Right kidney (tissue), 1 donor: ENCODE measurements at regions not wholly inside any gene's neighbourhood (a gene's known extent, or its start where the extent isn't known, plus 50 kb on each side); places are given as distances from the start of the nearest gene placed in this dataset.

ENCODE experiments used
- DNase-seq: peaks from one replicate; pipeline ENCODE4 v3.0.0-alpha.2; 2016

GRCh38 chr11:26042113-26042512 lies 289.8 kb upstream of the ANO3 start:
- no peak for DNase-seq

GRCh38 chr11:26043665-26044064 lies 288.3 kb upstream of the ANO3 start:
- DNase-seq = no peak

- DNase-seq = no peak
These were observed 287.5 kb upstream of the ANO3 start for GRCh38 chr11:26044389-26044788.

GRCh38 chr11:26045082-26045481 lies 286.8 kb upstream of the ANO3 start:
- DNase-seq = no peak

- DNase-seq = no peak
These were observed 283.7 kb upstream of the ANO3 start for GRCh38 chr11:26048271-26048670.

- no peak for DNase-seq
These were observed 278.0 kb upstream of the ANO3 start for GRCh38 chr11:26053966-26054365.

- no peak for DNase-seq
These were observed 269.3 kb upstream of the ANO3 start for GRCh38 chr11:26062660-26063059.

- DNase-seq = no peak
These were observed 268.0 kb upstream of the ANO3 start for GRCh38 chr11:26063915-26064314.

- no peak for DNase-seq
These were observed 266.0 kb upstream of the ANO3 start for GRCh38 chr11:26065944-26066343.

- peak; percentile 26 for DNase-seq
These were observed 261.1 kb upstream of the ANO3 start for GRCh38 chr11:26070714-26071380.

- no peak for DNase-seq
These were observed 259.2 kb upstream of the ANO3 start for GRCh38 chr11:26072614-26073153.

- no peak for DNase-seq
These were observed 258.3 kb upstream of the ANO3 start for GRCh38 chr11:26073646-26074045.

GRCh38 chr11:26076233-26076990 lies 255.5 kb upstream of the ANO3 start:
- DNase-seq = no peak

GRCh38 chr11:26078231-26078821 lies 253.6 kb upstream of the ANO3 start:
- no peak for DNase-seq

- DNase-seq = no peak
These were observed 247.6 kb upstream of the ANO3 start for GRCh38 chr11:26084313-26084712.

- no peak for DNase-seq
These were observed 245.9 kb upstream of the ANO3 start for GRCh38 chr11:26086028-26086427.

- no peak for DNase-seq
These were observed 244.6 kb upstream of the ANO3 start for GRCh38 chr11:26087120-26087935.

GRCh38 chr11:26088391-26088790 lies 243.5 kb upstream of the ANO3 start:
- no peak for DNase-seq

GRCh38 chr11:26090651-26091050 lies 241.3 kb upstream of the ANO3 start:
- DNase-seq = no peak

- no peak for DNase-seq
These were observed 238.7 kb upstream of the ANO3 start for GRCh38 chr11:26093206-26093605.

GRCh38 chr11:26095340-26095739 lies 236.6 kb upstream of the ANO3 start:
- no peak for DNase-seq

GRCh38 chr11:26096451-26096850 lies 235.5 kb upstream of the ANO3 start:
- DNase-seq = no peak

- DNase-seq = no peak
These were observed 229.6 kb upstream of the ANO3 start for GRCh38 chr11:26102325-26102724.
